NOMO-1 (cell line): ENCODE measurements at regions not wholly inside any gene's neighbourhood (a gene's known extent, or its start where the extent isn't known, plus 50 kb on each side); places are given as distances from the start of the nearest gene placed in this dataset.
"Not testable (repeated sequence)": the region's sequence is repeated elsewhere in the genome, so short reads cannot be mapped to it uniquely, and the experiment has no call there.

ENCODE experiments used
- DNase-seq, 2 experiments: peaks; one replicate each; lab custom pipeline; 2025; ENCODE audit not compliant: unreplicated experiment in 2 of 2; lab: John Stamatoyannopoulos, UW

DNA sequence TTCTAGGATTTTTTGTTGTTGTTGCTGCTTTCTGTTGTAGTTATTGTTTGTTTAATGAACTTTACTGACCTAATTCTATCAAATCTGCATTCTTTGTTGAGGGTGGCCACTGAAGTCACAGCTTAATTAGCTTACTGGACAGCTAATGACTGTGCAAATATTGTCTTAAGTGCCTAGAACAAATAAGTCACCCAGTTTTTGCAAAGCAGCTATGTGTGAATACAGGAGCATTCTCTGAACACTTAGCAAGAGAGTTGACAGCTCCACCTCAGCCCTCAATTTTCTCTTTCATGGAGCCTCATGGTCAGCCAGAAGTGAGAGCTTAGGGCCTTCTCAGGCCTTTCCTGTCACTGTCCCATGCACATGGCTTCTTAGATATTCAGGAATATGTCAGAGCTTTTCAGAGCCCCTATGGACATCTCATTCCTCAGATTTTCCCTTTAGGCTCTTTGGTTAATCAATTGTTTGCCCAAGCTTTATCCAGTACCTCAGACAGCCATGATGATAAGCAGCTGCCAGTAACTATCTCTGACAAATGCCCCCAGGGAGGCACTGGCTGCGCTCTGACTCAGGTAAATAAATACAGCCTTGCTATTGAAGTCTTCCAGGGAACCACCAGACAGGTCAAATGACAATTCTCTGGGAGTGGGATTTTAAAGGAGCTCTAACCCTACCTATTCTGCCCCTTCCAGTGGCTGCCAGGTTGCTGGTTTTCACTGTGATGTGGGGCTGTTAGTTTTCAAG is 241.4 kb upstream of the IL12B start:
- no peak for DNase-seq

GRCh38 chr5:159576902-159577301 is 246.6 kb upstream of the IL12B start:
- peak in 1 of 2 experiments; percentile 26 for DNase-seq

- DNase-seq = no peak
Observed at GRCh38 chr5:159581502-159582249, 251.4 kb upstream of the IL12B start.

- DNase-seq = no peak
Observed at GRCh38 chr5:159582756-159583541, 252.7 kb upstream of the IL12B start.

DNA sequence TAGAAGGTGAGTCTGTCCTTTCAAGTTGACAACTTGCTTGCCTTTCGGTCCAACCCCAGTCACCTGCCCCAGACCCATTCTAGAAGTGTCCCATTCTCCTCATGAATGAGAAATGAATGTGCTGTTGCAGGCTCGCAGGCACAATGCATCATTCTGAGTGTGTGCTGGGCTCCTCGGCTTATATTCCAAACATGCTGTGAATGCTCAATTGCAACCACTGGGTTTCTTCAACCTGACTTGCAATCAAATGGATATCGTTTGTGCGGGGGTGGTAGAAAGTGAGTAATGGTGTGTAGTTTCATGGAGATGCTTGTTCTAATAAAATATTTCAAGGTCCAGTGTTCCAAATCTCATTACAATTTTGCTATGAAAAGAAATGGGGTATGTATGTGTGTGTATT is 256.6 kb upstream of the IL12B start:
- no peak for DNase-seq

DNA sequence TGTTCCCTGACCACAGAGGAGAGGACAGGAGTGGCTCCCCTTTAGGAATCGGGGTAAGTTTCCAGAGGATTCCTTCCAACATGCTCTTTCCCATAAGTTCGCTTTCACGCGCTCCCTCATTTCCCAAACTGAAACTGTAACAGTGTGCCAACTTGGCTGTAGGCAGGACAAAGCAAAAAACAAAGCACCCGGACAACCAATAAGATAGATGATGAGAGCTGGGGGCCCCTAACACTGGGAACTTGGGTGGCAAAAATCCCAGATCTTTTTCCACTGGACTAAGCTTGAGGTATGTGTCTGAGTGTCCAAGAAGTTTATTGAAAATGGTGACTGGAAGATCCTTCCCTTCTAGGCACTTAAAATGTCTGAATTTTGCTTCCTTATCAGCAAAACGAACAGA is 258.7 kb upstream of the IL12B start:
- no peak for DNase-seq

- no peak for DNase-seq
Observed at GRCh38 chr5:159593518-159594073, 263.3 kb upstream of the IL12B start.

DNA sequence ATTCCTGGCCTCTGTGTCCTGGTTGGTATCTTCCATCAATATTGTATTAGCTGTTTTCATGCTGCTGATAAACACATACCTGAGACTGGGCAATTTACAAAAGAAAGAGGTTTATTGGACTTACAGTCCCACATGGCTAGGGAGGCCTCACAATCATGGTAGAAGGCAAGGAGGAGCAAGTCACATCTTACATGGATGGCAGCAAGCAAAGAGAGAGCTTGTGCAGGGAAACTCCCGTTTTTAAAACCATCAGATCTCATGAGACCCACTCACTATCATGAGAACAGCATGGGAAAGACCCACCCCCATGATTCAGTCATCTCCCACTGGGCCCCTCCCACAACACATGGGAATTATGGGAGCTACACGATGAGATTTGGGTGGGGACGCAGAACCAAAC is 265.3 kb upstream of the IL12B start:
- DNase-seq = not testable (repeated sequence)

DNA sequence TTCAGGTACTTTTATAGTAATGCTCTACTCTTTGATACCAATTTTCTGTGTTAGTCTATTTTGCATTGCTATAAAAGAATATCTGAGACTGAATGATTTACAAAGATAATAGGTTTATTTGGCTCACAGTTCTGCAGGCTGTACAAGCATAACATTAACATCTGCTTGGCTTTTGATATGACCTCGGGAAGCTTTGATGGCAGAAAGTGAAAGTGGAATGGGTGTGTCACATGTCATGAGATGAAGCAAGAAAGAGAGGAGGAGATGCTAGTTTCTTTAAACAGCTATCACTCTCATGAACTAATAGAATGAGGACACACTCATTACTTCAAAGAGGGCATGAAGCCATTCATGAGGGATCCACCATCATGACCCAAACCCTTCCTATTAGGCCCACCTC is 270.9 kb upstream of the IL12B start:
- DNase-seq = peak in 1 of 2 experiments; percentile 50

DNA sequence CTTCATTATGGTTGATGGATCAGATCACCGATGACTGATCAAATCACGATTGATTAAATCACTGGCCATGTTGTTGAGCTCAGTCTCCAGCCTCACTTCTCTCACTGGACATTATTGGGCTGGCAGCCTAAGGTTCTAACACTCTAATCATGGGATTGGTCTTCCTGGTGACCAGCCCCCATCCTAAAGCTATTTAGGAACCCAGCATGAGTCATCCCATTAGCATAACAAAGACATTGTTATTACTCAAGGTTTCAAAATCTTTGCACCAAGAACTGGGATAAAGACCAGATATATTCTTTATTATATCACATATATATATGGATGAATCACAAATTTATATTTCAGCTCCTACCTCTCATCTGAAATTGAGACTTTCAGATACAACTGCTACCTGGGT is 272.1 kb upstream of the IL12B start:
- no peak for DNase-seq

- DNase-seq = no peak
Observed at GRCh38 chr5:159605585-159605984, 275.3 kb upstream of the IL12B start.

DNA sequence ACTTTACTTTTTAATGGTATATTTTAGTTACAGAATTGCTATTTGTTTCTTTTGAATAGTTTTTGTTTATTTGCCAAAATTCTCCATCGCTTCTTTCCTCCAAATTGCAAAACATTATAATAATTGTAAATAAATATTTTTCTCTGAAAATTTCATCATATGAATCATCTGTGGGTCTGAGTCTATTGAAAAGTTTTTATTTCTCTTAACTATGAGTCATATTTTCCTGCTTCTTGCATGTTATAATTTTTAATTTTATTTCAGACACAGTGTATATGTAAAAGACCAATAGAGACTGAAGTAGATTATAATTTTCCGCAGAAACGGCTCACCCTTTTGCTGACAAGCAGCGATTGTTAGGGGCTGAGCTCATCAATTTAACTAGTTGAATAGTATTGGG is 279.1 kb upstream of the IL12B start:
- no peak for DNase-seq

DNA sequence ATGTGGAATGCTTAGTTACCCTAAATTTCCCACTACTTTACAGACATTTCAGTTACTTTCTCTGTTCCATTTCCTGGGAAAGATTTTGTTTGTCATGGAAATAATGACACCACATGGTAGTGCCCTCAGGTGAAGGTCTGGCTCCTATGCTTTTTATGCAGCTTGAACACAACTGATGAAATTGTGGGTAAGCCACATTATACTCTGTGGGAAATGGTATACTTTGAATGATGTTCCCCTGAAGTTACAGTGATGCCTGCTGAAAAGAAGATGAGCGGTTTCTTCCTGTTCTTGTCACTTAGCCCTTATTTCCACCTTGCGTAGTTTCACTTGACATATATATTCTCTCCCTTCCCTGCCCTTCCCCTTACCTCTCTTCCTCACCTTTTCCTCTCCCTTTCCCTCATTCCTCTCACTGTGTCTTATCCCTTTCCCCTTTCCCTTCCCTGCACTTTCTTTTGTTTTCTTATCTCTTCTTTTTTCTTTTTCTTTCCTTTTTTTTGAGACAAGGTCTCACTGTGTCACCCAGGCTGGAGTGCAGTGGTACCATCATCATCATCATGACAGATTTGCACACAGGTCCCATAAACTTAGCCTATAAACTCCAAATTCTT is 280.8 kb upstream of the IL12B start:
- no peak for DNase-seq

DNA sequence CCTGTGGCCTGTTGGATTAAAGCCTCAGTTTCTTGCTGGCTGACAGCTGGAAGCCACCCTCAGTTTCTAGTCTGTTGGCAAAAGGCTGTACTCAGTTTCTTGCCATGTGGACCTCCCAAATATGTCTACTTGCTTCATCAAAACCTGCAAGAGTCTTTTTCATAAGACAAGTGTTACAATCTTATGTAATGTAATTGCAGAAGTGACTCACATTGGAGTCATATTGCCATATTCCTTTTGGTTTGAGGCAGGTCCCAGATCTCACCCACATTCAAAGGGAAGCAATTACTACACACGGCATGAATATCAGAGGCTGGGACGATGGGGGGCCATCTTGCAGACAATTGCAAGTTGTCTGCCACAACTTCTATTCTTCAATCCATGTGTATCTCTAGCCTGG is 286.7 kb upstream of the IL12B start:
- DNase-seq = peak; percentile 67 to 80

DNA sequence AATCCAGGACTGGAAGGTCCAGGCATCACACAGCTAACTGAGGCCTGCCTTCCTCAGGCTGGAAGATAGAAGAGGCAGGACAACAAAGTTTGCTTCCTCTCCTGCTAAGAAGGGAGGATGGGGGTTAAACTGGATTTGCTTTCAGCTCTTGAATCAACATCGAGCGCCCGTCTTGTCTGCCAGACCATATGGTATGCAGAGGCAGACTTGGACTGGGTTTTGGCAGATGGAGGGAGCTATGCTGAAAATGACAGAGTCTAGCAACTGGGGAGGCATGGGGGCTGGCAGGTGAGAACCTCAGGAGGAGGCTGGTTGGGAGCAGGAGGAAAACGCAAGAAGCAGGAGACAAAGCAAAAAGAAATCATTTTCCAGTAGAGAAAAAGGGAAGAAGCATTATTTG is 289.5 kb upstream of the IL12B start:
- no peak for DNase-seq

GRCh38 chr5:159620853-159621540 is 290.7 kb upstream of the IL12B start:
- DNase-seq = no peak

- DNase-seq = no peak
Observed at GRCh38 chr5:159628703-159629102, 287.6 kb upstream of the ADRA1B start.

GRCh38 chr5:159629158-159629557 is 287.1 kb upstream of the ADRA1B start:
- no peak for DNase-seq

DNA sequence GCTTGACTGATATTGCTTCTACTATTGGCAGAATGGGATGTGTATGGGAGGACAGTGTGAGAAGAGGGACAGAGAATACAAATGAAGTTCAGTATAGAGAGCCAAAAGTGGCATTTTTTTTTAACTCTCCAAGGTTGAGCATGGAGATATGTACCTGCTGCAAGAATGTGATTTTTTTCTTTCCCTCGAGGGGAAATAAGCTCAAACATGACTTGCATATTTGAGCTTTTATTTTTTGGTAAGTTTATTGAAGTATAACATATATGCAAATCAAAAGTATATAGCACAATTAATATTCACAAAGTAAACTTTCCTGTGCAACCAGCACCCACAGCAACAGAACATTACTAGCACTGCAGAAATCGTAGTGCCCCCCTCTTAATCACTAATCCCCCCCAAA is 285.7 kb upstream of the ADRA1B start:
- DNase-seq = no peak

DNA sequence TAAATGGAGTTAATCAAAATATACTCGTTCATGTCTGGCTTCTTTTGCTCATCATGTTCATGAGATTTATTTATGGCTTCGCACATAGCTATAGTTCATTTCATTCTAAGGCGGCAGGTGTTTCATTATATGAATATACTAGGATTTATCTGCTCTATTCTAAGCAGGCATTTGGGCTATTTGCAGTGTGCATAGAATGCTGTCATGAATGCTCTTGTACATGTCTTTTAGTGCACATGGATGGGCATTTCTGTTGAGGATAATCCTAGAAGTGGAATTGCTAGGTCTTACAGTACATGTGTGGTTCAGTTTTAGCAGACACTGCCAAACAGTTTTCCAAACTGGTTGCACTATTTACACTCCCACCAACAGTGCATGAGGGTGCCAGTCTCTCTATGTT is 285.3 kb upstream of the ADRA1B start:
- no peak for DNase-seq
